ENCODE measurements at regions not wholly inside any gene's neighbourhood (a gene's known extent, or its start where the extent isn't known, plus 50 kb on each side); places are given as distances from the start of the nearest gene placed in this dataset.

GRCh38 chr5:68054638-68055037 lies 160.9 kb upstream of the PIK3R1 start (continued):
- TF ChIP-seq, protein P1, sequence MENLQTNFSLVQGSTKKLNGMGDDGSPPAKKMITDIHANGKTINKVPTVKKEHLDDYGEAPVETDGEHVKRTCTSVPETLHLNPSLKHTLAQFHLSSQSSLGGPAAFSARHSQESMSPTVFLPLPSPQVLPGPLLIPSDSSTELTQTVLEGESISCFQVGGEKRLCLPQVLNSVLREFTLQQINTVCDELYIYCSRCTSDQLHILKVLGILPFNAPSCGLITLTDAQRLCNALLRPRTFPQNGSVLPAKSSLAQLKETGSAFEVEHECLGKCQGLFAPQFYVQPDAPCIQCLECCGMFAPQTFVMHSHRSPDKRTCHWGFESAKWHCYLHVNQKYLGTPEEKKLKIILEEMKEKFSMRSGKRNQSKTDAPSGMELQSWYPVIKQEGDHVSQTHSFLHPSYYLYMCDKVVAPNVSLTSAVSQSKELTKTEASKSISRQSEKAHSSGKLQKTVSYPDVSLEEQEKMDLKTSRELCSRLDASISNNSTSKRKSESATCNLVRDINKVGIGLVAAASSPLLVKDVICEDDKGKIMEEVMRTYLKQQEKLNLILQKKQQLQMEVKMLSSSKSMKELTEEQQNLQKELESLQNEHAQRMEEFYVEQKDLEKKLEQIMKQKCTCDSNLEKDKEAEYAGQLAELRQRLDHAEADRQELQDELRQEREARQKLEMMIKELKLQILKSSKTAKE (IDR thresholded peaks at IDR 0.05; ENCODE audit: low read depth, poor library complexity, severe bottlenecking): no peak
- TF ChIP-seq CREM (IDR thresholded peaks at IDR 0.05; ENCODE audit: low read depth): no peak
- no peak for TF ChIP-seq IKZF1 (conservative IDR thresholded peaks at IDR 0.05)
- TF ChIP-seq MEF2B (IDR thresholded peaks at IDR 0.05; ENCODE audit: partially characterized antibody, poor library complexity, severe bottlenecking): no peak
- no peak for TF ChIP-seq HDAC6 (IDR thresholded peaks at IDR 0.05; ENCODE audit: unreplicated experiment)
- TF ChIP-seq JUNB (IDR thresholded peaks at IDR 0.05): no peak
- TF ChIP-seq BACH1 (IDR thresholded peaks at IDR 0.05; ENCODE audit: borderline replicate concordance): no peak
- no peak for TF ChIP-seq CBX3 (IDR thresholded peaks at IDR 0.05; ENCODE audit: borderline replicate concordance, low read depth)

GRCh38 chr5:68053202-68053601 lies 162.4 kb upstream of the PIK3R1 start:
- no peaks in the 10 kb centered on the region for H3K27me3 ChIP-seq (replicated peaks in 1 of 2; ENCODE audit: control insufficient read depth in 2 of 2, insufficient read depth in 2 of 2, low read length in 1 of 2)
- no peaks in the 10 kb centered on the region for H3K79me2 ChIP-seq (ENCODE audit: control insufficient read depth, insufficient read depth, low read length)
- in situ Hi-C loops (cut with MboI): no loop called here
- no peak for ATAC-seq
- H3K9ac ChIP-seq (ENCODE audit: control insufficient read depth, insufficient read depth, low read length): no peak overlapping the region
- no peaks in the 10 kb centered on the region; the same call in 2 of the 3 replicates for H3K9me3 ChIP-seq (replicated peaks; ENCODE audit: control insufficient read depth, insufficient read depth, low read length)
- ChIA-PET CTCF (no interaction called here), POLR2A (no interaction called here), RAD21 (ENCODE audit: unreplicated experiment) (no interaction called here), SMC1A (ENCODE audit: uncharacterized antibody, unreplicated experiment) (interaction anchor here (0.8 kb wide), 1 partner anchor 110 kb away, joined by 3 read pairs; no protein-coding TSS in a partner anchor)
- no TSS peak for BruUV-seq (replicated peaks)
- intact Hi-C loops (cut with micrococcal nuclease; ENCODE audit: unreplicated experiment): no loop called here
- H3K4me3 ChIP-seq: no peak overlapping the region
- no peaks in the 10 kb centered on the region for H4K20me1 ChIP-seq (ENCODE audit: control insufficient read depth, insufficient read depth)
- H2AFZ ChIP-seq (ENCODE audit: control insufficient read depth, low read depth, low read length): no peak overlapping the region
- FAIRE-seq: no peak
- DNase-seq (ENCODE audit: low read depth, low spot score): no peak
- H3K27ac ChIP-seq (ENCODE audit: control insufficient read depth, insufficient read depth): no peak overlapping the region
- no peaks in the 10 kb centered on the region for H3K36me3 ChIP-seq (ENCODE audit: control insufficient read depth in 2 of 2, insufficient read depth in 2 of 2, low read length in 1 of 2)
- H3K4me1 ChIP-seq (ENCODE audit: control insufficient read depth, insufficient read depth, low read length): no peaks in the 10 kb centered on the region
- H3K4me2 ChIP-seq (ENCODE audit: control insufficient read depth, insufficient read depth): no peak overlapping the region
- TF ChIP-seq STAT3 (IDR thresholded peaks at IDR 0.05; ENCODE audit: low read depth, low read length) (no peak), BHLHE40 (IDR thresholded peaks at IDR 0.05; ENCODE audit: borderline replicate concordance in 1 of 2, low read depth in 2 of 2, low read length in 1 of 2) (no peak), MYC (IDR thresholded peaks at IDR 0.05; ENCODE audit: insufficient read depth, insufficient read length, insufficient replicate concordance, low read length, severe bottlenecking) (no peak), KLF5 (IDR thresholded peaks at IDR 0.05; ENCODE audit: partially characterized antibody) (no peak), ATF7 (IDR thresholded peaks at IDR 0.05; ENCODE audit: low read depth) (no peak), CUX1 (IDR thresholded peaks at IDR 0.05; ENCODE audit: insufficient replicate concordance, low read depth, low read length) (no peak), ATF3 (IDR thresholded peaks at IDR 0.05; ENCODE audit: borderline replicate concordance, extremely low read depth, low read depth, low read length) (no peak)
- TF ChIP-seq, protein P2, sequence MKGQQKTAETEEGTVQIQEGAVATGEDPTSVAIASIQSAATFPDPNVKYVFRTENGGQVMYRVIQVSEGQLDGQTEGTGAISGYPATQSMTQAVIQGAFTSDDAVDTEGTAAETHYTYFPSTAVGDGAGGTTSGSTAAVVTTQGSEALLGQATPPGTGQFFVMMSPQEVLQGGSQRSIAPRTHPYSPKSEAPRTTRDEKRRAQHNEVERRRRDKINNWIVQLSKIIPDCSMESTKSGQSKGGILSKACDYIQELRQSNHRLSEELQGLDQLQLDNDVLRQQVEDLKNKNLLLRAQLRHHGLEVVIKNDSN (IDR thresholded peaks at IDR 0.05; ENCODE audit: borderline replicate concordance, extremely low read length, insufficient read depth, low read depth, low read length): no peak
